HUES48 (cell line): ENCODE measurements at regions not wholly inside any gene's neighbourhood (a gene's known extent, or its start where the extent isn't known, plus 50 kb on each side); places are given as distances from the start of the nearest gene placed in this dataset.

ENCODE experiments used
- H3K27ac ChIP-seq: one replicate; pipeline ENCODE4 v1.7.0; 2013; ENCODE audit warnings: low read depth, low read length, inconsistent platforms
- H3K27me3 ChIP-seq: 2 replicates; pipeline ENCODE4 v1.6.1; 2013; ENCODE audit warnings: mild to moderate bottlenecking, low read length; ENCODE audit not compliant: control insufficient read depth, insufficient read depth
- H3K36me3 ChIP-seq: 2 replicates; pipeline ENCODE4 v1.6.1; 2013; ENCODE audit warnings: low read length; ENCODE audit not compliant: control insufficient read depth, insufficient read depth
- H3K4me1 ChIP-seq: 2 replicates; pipeline ENCODE4 v1.6.1; 2013; ENCODE audit warnings: mild to moderate bottlenecking, low read length; ENCODE audit not compliant: control insufficient read depth, insufficient read depth
- H3K4me3 ChIP-seq: 2 replicates; pipeline ENCODE4 v1.5.1; 2013; ENCODE audit warnings: mild to moderate bottlenecking, low read depth, low read length
- H3K9ac ChIP-seq: 2 replicates; pipeline ENCODE4 v1.6.1; 2013; ENCODE audit warnings: mild to moderate bottlenecking, low read depth, low read length, moderate library complexity
- H3K9me3 ChIP-seq: 2 replicates; pipeline ENCODE4 v1.6.1; 2013; ENCODE audit warnings: low read length; ENCODE audit not compliant: control insufficient read depth, insufficient read depth

GRCh38 chr15:66848686-66849392 is 146.8 kb downstream of the SMAD6 start:
- H3K36me3 ChIP-seq: no peaks in the 10 kb centered on the region
- no peak overlapping the region for H3K27ac ChIP-seq
- H3K4me3 ChIP-seq: no peak overlapping the region
- H3K4me1 ChIP-seq: no peaks in the 10 kb centered on the region
- no peak overlapping the region for H3K9ac ChIP-seq
- peaks cover 24% of the 10 kb centered on the region for H3K27me3 ChIP-seq
- H3K9me3 ChIP-seq: no peaks in the 10 kb centered on the region

- H3K27me3 ChIP-seq: peaks cover 22% of the 10 kb centered on the region
- H3K27ac ChIP-seq: peak overlapping the region; percentile 59
- H3K4me3 ChIP-seq: no peak overlapping the region
- no peaks in the 10 kb centered on the region for H3K4me1 ChIP-seq
- no peaks in the 10 kb centered on the region for H3K36me3 ChIP-seq
- H3K9me3 ChIP-seq: no peaks in the 10 kb centered on the region
- no peak overlapping the region for H3K9ac ChIP-seq
These were observed 147.3 kb downstream of the SMAD6 start for GRCh38 chr15:66849393-66849745.

DNA sequence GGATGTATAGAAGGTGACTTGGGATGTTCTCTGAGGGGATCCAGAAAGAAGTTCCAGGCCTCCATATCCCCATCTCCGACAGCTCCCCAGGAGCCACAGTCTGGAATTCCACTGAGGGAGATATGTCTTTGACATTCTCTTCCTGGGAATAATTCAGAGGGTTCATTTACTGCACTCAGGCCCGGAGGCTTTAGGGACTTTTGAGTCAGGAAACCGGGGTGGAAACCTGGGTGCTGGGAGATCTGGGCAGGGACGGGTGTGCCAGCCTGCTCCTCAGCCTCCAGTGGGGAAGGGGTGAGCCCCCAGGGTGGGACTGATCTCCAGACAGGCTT is 147.7 kb downstream of the SMAD6 start:
- Histone ChIP-seq H3K9me3 (no peaks in the 10 kb centered on the region), H3K4me1 (no peaks in the 10 kb centered on the region), H3K9ac (no peak overlapping the region), H3K27me3 (peaks cover 18% of the 10 kb centered on the region), H3K4me3 (no peak overlapping the region), H3K27ac (peak overlapping the region; percentile 59), H3K36me3 (no peaks in the 10 kb centered on the region)

GRCh38 chr15:66850078-66850991 is 148.3 kb downstream of the SMAD6 start:
- H3K9me3 ChIP-seq: no peaks in the 10 kb centered on the region
- peak overlapping the region; percentile 74 for H3K27ac ChIP-seq
- no peaks in the 10 kb centered on the region for H3K4me1 ChIP-seq
- no peak overlapping the region for H3K9ac ChIP-seq
- peaks cover 16% of the 10 kb centered on the region for H3K27me3 ChIP-seq
- no peaks in the 10 kb centered on the region for H3K36me3 ChIP-seq
- H3K4me3 ChIP-seq: no peak overlapping the region

- no peak overlapping the region for H3K27ac ChIP-seq
- no peak overlapping the region for H3K4me3 ChIP-seq
- no peak overlapping the region for H3K9ac ChIP-seq
These were observed 148.9 kb downstream of the SMAD6 start for GRCh38 chr15:66850996-66851310.

DNA sequence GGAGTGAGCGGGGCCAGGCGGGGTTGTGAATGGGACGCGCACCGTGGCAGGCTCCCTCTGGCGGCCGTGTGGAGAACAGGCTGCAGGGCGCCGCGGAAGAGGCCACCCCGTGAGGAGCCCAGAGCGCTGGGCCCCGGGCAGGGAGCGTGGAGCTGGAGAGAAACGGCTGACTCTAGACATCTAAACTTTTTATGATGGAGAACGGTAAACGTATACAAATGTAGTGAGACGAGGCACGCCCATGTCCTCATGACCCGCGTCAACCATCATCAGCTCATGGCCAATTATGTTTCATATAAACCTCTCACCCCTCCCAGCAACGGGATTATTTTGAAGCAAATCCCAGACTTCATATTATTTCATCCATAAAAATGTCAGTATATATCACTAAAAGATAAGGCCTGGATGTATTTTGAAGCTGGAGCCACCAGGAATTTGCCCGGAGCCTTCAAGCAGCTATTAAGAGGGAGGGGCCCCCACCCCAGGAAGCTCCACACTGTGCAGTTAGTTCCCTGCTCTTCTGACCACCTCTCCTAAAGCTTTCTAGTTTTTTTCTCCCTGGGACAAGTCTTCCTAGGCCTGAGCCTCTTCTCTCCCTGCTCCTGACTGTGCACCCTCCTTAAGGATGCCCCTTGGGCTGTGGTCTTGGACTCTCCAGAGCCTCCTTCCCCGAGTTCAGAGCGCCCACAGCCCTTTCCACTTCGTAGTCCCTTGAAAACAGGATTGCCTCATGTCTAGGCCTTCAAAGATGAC is 149.5 kb downstream of the SMAD6 start:
- Histone ChIP-seq H3K4me1 (no peaks in the 10 kb centered on the region), H3K27me3 (peaks cover 16% of the 10 kb centered on the region), H3K4me3 (no peak overlapping the region), H3K36me3 (no peaks in the 10 kb centered on the region), H3K27ac (no peak overlapping the region), H3K9me3 (no peaks in the 10 kb centered on the region), H3K9ac (no peak overlapping the region)

More at GRCh38 chr15:66850996-66851310, 148.9 kb downstream of the SMAD6 start:
- no peaks in the 10 kb centered on the region for H3K4me1 ChIP-seq
- H3K27me3 ChIP-seq: peaks cover 16% of the 10 kb centered on the region
- no peaks in the 10 kb centered on the region for H3K36me3 ChIP-seq
- H3K9me3 ChIP-seq: no peaks in the 10 kb centered on the region

DNA sequence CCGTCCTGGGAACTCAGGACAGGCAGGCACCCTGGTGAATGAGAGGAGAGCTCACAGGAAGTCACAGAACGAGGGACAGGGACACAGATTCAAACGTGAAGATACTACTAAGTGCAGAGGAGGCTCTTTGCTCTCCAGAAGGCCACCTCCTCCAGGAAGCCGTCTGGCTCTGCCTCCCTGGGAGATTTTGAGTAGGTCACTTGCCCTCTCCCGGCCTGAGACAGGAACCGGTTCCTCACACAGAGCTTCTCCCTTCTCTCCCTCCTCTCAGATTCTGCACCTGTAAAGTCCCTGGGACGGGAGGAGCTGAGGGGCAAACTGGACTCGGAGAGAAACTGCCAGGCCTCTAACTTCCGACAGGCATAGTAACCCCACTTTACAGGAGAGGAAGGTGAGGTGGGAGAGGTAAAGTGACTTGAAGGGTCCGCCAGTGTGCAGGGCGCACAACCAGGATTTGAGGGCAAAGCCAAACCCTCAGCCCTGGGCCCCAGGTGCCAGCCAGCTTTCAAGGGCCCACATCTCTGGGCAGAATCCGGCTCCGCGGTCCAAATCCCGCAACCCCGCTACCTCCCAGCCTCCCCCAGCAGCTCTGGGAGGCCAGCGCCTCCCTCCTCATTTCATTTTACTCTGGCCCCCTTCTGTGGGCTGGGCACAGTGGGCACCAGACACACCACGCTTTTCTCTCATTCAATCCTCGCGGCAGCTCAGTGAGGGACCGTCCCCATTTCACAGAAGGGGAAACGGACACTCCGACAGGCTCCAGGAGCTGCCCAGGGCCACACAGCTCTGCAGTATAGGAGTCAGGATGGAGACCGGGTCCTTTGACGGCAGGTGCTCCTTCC is 150.2 kb downstream of the SMAD6 start:
- H3K36me3 ChIP-seq: no peaks in the 10 kb centered on the region
- no peaks in the 10 kb centered on the region for H3K9me3 ChIP-seq
- no peak overlapping the region for H3K9ac ChIP-seq
- H3K27ac ChIP-seq: no peak overlapping the region
- H3K27me3 ChIP-seq: peaks cover 16% of the 10 kb centered on the region
- H3K4me1 ChIP-seq: no peaks in the 10 kb centered on the region
- no peak overlapping the region for H3K4me3 ChIP-seq

DNA sequence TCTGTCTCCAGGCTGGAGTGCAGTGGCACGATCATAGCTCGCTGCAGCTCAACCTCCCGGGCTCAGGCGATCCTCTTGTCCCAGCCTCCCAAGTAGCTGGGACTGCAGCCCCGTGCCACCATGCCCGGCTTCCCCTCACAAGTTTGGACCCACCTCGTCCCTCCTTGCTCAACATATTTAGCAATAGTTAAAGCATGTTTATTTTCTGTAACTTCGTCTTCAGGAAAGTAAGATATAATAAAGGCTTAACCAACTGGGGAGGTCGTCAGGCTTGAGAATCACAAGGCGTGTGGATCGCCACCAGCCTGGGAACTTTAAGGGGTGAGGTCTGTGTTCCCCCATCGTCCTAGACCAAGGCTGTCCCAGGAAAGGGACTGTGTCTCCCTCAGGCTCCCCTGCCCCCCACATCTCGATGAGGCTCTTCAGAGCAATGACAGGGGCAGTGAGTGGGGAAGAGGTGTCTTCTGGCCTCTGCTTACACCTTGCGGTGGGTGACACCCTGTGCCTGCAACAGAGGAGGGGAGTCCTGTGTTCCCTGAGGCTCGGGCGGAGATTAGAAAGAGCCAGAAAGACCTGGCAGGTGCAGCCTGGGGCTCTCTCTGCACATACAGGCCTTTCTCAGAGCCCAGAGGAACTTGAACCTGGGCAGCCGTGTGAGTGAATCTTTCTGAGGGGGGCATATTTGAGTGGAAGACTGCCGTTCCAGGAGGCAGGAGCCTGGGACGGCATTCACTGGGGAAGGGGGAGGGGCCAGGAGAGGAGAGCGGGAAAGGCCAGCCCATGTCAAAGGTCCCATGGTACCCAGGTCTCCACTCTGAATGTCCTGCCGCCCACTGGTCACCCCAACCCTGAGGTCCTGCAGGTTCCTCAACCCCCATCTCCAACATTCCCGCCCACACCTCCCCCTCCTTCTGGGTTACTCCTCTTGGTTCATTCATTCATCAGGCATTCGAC is 152.3 kb downstream of the SMAD6 start:
- Histone ChIP-seq H3K27me3 (peaks cover 16% of the 10 kb centered on the region), H3K36me3 (no peaks in the 10 kb centered on the region), H3K9ac (no peak overlapping the region), H3K9me3 (no peaks in the 10 kb centered on the region), H3K4me3 (no peak overlapping the region), H3K27ac (no peak overlapping the region), H3K4me1 (no peaks in the 10 kb centered on the region)

GRCh38 chr15:66855041-66855440 is 153.0 kb downstream of the SMAD6 start:
- H3K4me1 ChIP-seq: no peaks in the 10 kb centered on the region
- H3K36me3 ChIP-seq: no peaks in the 10 kb centered on the region
- H3K9me3 ChIP-seq: no peaks in the 10 kb centered on the region
- no peak overlapping the region for H3K9ac ChIP-seq
- no peak overlapping the region for H3K4me3 ChIP-seq
- peaks cover 16% of the 10 kb centered on the region for H3K27me3 ChIP-seq
- no peak overlapping the region for H3K27ac ChIP-seq

DNA sequence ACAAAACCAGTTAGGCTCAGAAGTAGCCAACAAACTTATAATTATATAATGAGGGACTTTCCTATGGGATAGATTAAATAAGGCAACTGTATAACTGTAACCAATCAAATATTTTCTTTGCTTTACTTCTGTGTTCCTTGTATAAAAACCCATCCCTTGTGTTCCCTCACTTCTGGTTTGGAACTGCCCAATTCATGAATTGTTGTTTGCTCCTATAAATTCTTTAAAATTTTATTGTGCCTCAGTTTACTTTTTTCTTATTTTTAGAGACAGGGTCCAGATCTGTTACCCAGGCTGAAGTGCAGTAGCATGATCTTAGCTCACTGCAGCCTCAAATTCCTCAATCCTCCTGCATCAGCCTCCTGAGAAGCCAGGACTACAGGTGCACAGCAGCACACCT is 155.7 kb downstream of the SMAD6 start:
- H3K27me3 ChIP-seq: peaks cover 4% of the 10 kb centered on the region
- H3K36me3 ChIP-seq: no peaks in the 10 kb centered on the region
- no peaks in the 10 kb centered on the region for H3K9me3 ChIP-seq
- H3K27ac ChIP-seq: no peak overlapping the region
- H3K4me3 ChIP-seq: no peak overlapping the region
- no peaks in the 10 kb centered on the region for H3K4me1 ChIP-seq
- no peak overlapping the region for H3K9ac ChIP-seq
